Erythroblast (primary cell): ENCODE measurements at regions not wholly inside any gene's neighbourhood (a gene's known extent, or its start where the extent isn't known, plus 50 kb on each side); places are given as distances from the start of the nearest gene placed in this dataset.

Source experiments
- GATA1 ChIP-seq: IDR thresholded peaks from 2 replicates; pipeline ENCODE4 v1.6.1; 2011; ENCODE audit warnings: low read depth, mild to moderate bottlenecking, control low read depth, low read length, moderate library complexity
- POLR2A ChIP-seq: IDR thresholded peaks from 2 replicates; pipeline ENCODE4 v1.6.1; 2011; ENCODE audit warnings: mild to moderate bottlenecking, low read length

- TF ChIP-seq POLR2A: no peak
- TF ChIP-seq GATA1: no peak
Observed at GRCh38 chr11:19345848-19346681, 105.3 kb upstream of the E2F8 start.
